Spleen (tissue), 7 donors: ENCODE measurements at regions not wholly inside any gene's neighbourhood (a gene's known extent, or its start where the extent isn't known, plus 50 kb on each side); places are given as distances from the start of the nearest gene placed in this dataset.

Source experiments
- CTCF ChIP-seq, 11 experiments: fragments of 200-600 bp in 7 of 11; fragments of 450-650 bp in 4 of 11; sonication (generic) in 4 of 11; IDR thresholded peaks in 8 of 11; conservative IDR thresholded peaks in 3 of 11; 1 replicate in 7 of 11; 2 replicates in 4 of 11; pipeline versions ENCODE4 v1.4.0 to v1.8.0; 2016 to 2021; ENCODE audit warnings: antibody characterized with exemption in 11 of 11, inconsistent platforms in 4 of 11, mild to moderate bottlenecking in 1 of 11
- POLR2A ChIP-seq, 3 donors: fragments of 450-650 bp; IDR thresholded peaks; one replicate each; pipeline ENCODE4 v1.5.1; 2017; ENCODE audit warnings: antibody characterized with exemption in 3 of 3, mild to moderate bottlenecking in 1 of 3
- donor health status: DM: no; HTN: no; CAD: no; lungs with moderate emphysema.
- donor health status: DM: no; HTN: no; CAD: no.
- donor health status: DM: no; HTN: no; CAD: no.

DNA sequence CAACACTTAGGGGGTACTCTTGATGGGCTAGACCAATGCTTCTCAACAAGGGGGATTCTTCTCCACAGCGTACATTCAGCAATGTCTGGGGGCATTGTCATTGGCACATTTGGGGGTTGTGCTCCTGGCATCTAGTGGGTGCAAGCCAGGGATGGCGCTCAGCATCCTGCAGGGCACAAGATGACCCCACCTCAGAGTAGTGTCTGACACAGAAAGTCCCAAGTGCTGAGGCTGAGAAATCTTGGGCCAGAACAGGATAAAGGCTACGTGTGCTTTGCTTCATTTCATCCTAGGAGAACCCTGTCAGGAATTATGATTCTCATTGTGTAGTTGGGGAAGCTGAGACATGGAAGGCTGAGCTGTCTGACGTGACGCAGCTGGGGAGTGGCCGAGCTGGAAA lies 298.6 kb downstream of the CDH26 start:
- TF ChIP-seq CTCF (IDR thresholded peaks at IDR 0.05 in 8 of 11, conservative IDR thresholded peaks at IDR 0.05 in 3 of 11) (no peak), POLR2A (IDR thresholded peaks at IDR 0.05) (no peak)
